AG10803 (cell line): ENCODE measurements at regions not wholly inside any gene's neighbourhood (a gene's known extent, or its start where the extent isn't known, plus 50 kb on each side); places are given as distances from the start of the nearest gene placed in this dataset.

Source experiments
- DNase-seq: peaks from one replicate; pipeline ENCODE4 v3.0.0; 2010; ENCODE audit warnings: low read depth
- H3K4me3 ChIP-seq: 2 replicates; pipeline ENCODE4 v1.5.1; 2011; ENCODE audit warnings: mild to moderate bottlenecking, low read length, control low read depth
- TF ChIP-seq, protein P1 (sequence below): conservative IDR thresholded peaks from 2 replicates; pipeline ENCODE4 v1.5.1; 2011; ENCODE audit warnings: mild to moderate bottlenecking, low read length, control low read depth, inconsistent platforms

DNA sequence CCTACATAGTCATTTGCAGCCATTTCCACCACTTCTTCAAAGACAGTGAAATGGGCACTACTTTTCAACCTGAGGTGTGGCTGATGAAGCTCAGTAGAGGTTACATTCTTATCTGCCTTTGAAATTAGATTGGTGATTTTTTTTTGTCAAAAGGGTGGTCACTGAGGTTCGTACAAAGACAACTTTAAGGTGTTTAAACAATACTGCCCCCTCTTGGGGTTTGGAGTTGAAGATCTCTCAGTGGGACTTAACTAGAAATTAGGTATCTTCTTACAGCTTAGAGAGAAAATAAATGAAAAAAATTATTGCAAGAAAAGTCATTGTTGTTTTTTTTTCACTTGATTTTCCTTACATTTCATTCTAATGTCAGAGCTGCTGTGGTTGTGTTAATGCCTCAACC, 713.2 kb downstream of the CDH11 start:
- H3K4me3 ChIP-seq, result no peak overlapping the region
- TF ChIP-seq, protein P1, sequence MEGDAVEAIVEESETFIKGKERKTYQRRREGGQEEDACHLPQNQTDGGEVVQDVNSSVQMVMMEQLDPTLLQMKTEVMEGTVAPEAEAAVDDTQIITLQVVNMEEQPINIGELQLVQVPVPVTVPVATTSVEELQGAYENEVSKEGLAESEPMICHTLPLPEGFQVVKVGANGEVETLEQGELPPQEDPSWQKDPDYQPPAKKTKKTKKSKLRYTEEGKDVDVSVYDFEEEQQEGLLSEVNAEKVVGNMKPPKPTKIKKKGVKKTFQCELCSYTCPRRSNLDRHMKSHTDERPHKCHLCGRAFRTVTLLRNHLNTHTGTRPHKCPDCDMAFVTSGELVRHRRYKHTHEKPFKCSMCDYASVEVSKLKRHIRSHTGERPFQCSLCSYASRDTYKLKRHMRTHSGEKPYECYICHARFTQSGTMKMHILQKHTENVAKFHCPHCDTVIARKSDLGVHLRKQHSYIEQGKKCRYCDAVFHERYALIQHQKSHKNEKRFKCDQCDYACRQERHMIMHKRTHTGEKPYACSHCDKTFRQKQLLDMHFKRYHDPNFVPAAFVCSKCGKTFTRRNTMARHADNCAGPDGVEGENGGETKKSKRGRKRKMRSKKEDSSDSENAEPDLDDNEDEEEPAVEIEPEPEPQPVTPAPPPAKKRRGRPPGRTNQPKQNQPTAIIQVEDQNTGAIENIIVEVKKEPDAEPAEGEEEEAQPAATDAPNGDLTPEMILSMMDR, result no peak
- DNase-seq, result no peak

DNA sequence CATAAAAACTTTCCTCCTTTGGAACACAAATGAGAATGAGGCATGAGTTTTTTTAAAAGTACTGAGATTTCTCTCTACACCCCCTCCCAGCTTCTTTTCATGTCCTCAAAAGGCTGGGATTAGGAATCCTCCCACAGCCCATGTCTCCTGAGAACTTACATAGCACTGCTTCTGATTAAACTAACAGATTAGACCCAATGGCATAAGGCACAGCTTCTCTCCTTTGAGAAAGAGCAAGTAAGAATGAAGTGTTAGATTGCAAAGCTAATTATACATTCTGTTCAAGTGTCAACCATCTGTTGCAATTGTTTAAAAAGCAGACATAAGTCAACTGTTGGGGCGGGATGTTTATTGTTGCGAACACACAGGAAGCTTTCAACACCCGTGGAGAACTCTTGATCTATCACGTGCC, 715.1 kb downstream of the CDH11 start:
- TF ChIP-seq, protein P1, result no peak
- no peak for DNase-seq
- no peak overlapping the region for H3K4me3 ChIP-seq

DNA sequence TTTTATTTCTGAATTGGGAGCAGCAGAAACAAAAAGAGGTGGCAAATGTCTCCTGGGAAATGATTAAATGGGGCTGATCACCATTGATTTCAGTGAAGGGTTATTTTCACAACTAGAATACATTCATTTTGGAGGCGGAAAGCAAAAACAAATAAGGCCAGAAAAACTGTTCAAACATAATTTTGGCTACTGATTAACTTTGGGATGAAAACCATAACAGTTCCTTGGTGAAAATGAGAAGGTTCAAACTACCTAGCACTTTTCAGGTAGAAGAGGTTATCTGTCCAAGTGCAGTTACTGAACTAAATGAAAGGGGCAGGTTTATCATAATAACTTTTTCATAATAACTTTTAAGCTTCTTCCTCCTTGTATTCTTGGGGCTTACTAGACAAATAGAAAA, 718.5 kb downstream of the CDH11 start:
- DNase-seq, result no peak
- H3K4me3 ChIP-seq, result no peak overlapping the region
- TF ChIP-seq, protein P1, result no peak

DNA sequence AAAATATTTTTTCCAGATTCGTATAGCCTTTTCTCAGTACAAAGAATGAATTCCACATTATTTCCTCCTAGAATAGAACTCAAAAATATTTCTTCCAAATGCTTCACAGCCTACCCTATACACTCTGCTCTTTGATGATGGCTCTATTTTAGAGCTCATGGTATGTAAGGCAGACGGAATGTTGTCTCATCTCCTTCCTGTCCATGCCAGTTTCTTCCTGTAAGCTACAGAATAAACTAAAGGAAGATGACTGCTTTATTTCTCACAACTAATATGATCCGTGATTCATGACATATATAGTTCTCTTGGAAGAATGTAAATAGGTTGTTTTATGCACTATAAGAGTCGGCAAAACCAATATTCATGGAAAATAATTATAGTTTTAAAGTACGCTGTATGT, 723.1 kb downstream of the CDH11 start:
- no peak overlapping the region for H3K4me3 ChIP-seq
- DNase-seq, result no peak
- TF ChIP-seq, protein P1, result no peak

DNA sequence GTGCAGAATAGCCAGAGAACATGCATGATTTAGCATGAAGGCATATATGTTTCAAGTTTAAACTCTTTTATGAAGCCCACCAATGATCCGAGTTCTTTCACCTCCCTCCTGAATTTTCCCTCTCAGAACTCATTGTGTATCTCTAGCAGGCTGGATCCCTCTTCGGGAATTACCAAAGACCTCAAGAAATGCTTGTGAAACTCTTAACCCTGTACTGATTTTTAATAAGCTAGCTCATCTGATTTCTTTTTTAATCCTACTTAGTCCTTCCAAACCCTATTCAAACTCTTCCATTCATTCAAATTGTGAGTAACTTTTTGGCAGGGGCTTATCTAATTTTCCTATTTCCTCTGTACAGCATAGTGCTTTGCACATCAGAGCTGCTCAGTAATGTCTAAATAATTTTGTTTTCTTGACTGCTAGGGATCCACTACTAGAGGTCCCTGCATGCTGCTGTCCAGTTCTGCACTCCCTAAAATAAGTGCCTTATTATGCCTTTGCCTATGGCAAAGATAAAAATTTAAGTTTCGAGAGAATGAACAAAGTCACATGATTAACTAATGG, 723.8 kb downstream of the CDH11 start:
- TF ChIP-seq, protein P1, result no peak
- no peak overlapping the region for H3K4me3 ChIP-seq
- no peak for DNase-seq

DNA sequence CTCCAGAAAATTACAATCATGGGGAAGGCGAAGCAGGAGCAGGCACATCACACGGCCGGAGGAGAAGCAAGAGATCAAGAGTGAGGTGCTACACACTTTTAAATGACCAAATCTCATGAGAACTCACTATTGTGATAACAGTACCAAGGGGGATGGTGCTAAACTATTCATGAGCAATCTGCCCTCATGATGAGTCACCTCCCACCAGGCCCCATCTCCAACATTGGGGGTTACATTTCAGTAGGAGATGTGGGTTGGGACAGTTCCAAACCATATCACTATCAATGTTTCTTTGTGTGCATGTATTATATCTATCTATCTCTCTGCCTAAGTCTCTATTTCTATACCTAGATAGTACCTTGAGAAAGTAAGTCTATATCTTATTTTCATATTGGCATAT, 724.8 kb downstream of the CDH11 start:
- TF ChIP-seq, protein P1, result no peak
- DNase-seq, result no peak
- H3K4me3 ChIP-seq, result no peak overlapping the region

DNA sequence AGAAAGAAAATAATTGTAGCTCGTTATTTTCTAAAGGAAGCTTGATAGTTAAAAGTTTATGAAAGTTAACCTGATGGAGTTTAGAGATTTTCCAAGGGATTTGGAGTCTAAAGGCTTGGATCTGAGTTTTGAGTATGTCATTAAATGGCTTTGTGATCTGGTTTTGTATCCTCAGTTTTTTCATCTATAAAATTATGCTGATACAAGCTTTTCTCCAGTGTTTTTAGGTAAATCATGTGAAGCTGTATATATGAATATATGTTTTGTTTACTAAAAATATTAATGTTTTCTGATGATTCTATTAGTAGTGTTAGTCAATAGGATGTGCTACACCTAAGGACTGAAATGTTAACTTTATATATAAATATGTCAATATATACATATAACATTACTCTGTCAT, 727.8 kb downstream of the CDH11 start:
- DNase-seq, result no peak
- no peak overlapping the region for H3K4me3 ChIP-seq
- TF ChIP-seq, protein P1, result no peak
